GM12878 (cell line): ENCODE measurements at regions not wholly inside any gene's neighbourhood (a gene's known extent, or its start where the extent isn't known, plus 50 kb on each side); places are given as distances from the start of the nearest gene placed in this dataset.

Experiments used
- BRCA1 ChIP-seq: IDR thresholded peaks from 2 replicates; pipeline ENCODE4 v1.6.1; 2011; ENCODE audit warnings: low read depth, low read length, improper control_type of control experiment
- CEBPB ChIP-seq, 2 experiments: fragments of 150-350 bp in 1 of 2; IDR thresholded peaks; 2 replicates each; pipeline ENCODE4 v1.6.1; 2012 to 2014; ENCODE audit warnings: low read depth in 2 of 2, low read length in 2 of 2, borderline replicate concordance in 1 of 2, inconsistent platforms in 1 of 2
- CTCF ChIP-seq, 3 experiments: IDR thresholded peaks in 2 of 3; conservative IDR thresholded peaks in 1 of 3; 2 replicates each; pipeline ENCODE4 v1.5.1; 2011; ENCODE audit warnings: low read depth in 3 of 3, low read length in 3 of 3, mild to moderate bottlenecking in 3 of 3, control low read depth in 2 of 3, moderate library complexity in 2 of 3, inconsistent platforms in 1 of 3, mixed read lengths in 1 of 3; ENCODE audit not compliant: control insufficient read depth in 2 of 3, insufficient read depth in 1 of 3; ENCODE audit errors: extremely low read depth in 1 of 3
- EGR1 ChIP-seq, 2 experiments: IDR thresholded peaks; 1 replicate in 1 of 2; 2 replicates in 1 of 2; pipeline ENCODE4 v1.6.1; 2011 to 2012; ENCODE audit warnings: low read depth in 2 of 2, low read length in 2 of 2, borderline replicate concordance in 1 of 2, mild to moderate bottlenecking in 1 of 2, moderate library complexity in 1 of 2
- EP300 ChIP-seq, 2 experiments: fragments of 150-350 bp in 1 of 2; IDR thresholded peaks; 2 replicates each; pipeline ENCODE4 v1.6.1; 2011 to 2012; ENCODE audit warnings: low read depth in 2 of 2, low read length in 2 of 2, borderline replicate concordance in 1 of 2, improper control_type of control experiment in 1 of 2, inconsistent platforms in 1 of 2; ENCODE audit not compliant: control insufficient read depth in 1 of 2
- EZH2 ChIP-seq: IDR thresholded peaks from 2 replicates; pipeline ENCODE4 v1.6.1; 2012; ENCODE audit warnings: low read depth, mild to moderate bottlenecking, control low read depth, inconsistent platforms, low read length, borderline replicate concordance; ENCODE audit not compliant: control insufficient read depth
- FOXK2 ChIP-seq: fragments of 450-650 bp; IDR thresholded peaks from 2 replicates; pipeline ENCODE4 v1.6.1; 2017; ENCODE audit warnings: mild to moderate bottlenecking, moderate library complexity
- NFXL1 ChIP-seq: fragments of 450-650 bp; IDR thresholded peaks from 2 replicates; pipeline ENCODE4 v1.6.1; 2017; ENCODE audit warnings: antibody characterized with exemption, mild to moderate bottlenecking, borderline replicate concordance
- POLR2A ChIP-seq: IDR thresholded peaks from 2 replicates; pipeline ENCODE4 v1.6.1; 2011; ENCODE audit warnings: low read depth, mild to moderate bottlenecking, low read length
- POLR2AphosphoS2 ChIP-seq: IDR thresholded peaks from 2 replicates; pipeline ENCODE4 v1.6.1; 2011; ENCODE audit warnings: low read depth, mild to moderate bottlenecking, low read length, improper control_type of control experiment, moderate library complexity
- TBL1XR1 ChIP-seq: IDR thresholded peaks from 2 replicates; pipeline ENCODE4 v1.6.1; 2012; ENCODE audit warnings: low read depth, low read length, improper control_type of control experiment
- TCF12 ChIP-seq: IDR thresholded peaks from 2 replicates; pipeline ENCODE4 v1.6.1; 2011; ENCODE audit warnings: low read depth, mild to moderate bottlenecking, low read length
- TF ChIP-seq, protein P1 (sequence below): IDR thresholded peaks from 2 replicates; pipeline ENCODE4 v1.6.1; 2012; ENCODE audit warnings: mild to moderate bottlenecking, low read depth, low read length

- no peak for TF ChIP-seq CTCF (IDR thresholded peaks at IDR 0.05 in 2 of 3, conservative IDR thresholded peaks at IDR 0.05 in 1 of 3; ENCODE audit: control insufficient read depth in 2 of 3, extremely low read depth in 1 of 3, insufficient read depth in 1 of 3, low read depth in 3 of 3, low read length in 3 of 3)
- TF ChIP-seq POLR2A = no peak
- TF ChIP-seq FOXK2 = no peak
- TF ChIP-seq TBL1XR1 = no peak
- no peak for TF ChIP-seq CEBPB (IDR thresholded peaks at IDR 0.05; ENCODE audit: borderline replicate concordance in 1 of 2, low read depth in 2 of 2, low read length in 2 of 2)
- no peak for TF ChIP-seq EZH2
- TF ChIP-seq, protein P1, sequence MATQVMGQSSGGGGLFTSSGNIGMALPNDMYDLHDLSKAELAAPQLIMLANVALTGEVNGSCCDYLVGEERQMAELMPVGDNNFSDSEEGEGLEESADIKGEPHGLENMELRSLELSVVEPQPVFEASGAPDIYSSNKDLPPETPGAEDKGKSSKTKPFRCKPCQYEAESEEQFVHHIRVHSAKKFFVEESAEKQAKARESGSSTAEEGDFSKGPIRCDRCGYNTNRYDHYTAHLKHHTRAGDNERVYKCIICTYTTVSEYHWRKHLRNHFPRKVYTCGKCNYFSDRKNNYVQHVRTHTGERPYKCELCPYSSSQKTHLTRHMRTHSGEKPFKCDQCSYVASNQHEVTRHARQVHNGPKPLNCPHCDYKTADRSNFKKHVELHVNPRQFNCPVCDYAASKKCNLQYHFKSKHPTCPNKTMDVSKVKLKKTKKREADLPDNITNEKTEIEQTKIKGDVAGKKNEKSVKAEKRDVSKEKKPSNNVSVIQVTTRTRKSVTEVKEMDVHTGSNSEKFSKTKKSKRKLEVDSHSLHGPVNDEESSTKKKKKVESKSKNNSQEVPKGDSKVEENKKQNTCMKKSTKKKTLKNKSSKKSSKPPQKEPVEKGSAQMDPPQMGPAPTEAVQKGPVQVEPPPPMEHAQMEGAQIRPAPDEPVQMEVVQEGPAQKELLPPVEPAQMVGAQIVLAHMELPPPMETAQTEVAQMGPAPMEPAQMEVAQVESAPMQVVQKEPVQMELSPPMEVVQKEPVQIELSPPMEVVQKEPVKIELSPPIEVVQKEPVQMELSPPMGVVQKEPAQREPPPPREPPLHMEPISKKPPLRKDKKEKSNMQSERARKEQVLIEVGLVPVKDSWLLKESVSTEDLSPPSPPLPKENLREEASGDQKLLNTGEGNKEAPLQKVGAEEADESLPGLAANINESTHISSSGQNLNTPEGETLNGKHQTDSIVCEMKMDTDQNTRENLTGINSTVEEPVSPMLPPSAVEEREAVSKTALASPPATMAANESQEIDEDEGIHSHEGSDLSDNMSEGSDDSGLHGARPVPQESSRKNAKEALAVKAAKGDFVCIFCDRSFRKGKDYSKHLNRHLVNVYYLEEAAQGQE = no peak
- no peak for TF ChIP-seq POLR2AphosphoS2
- TF ChIP-seq NFXL1 = no peak
- TF ChIP-seq BRCA1 = no peak
- TF ChIP-seq EGR1 (IDR thresholded peaks at IDR 0.05; ENCODE audit: borderline replicate concordance in 1 of 2, low read depth in 2 of 2, low read length in 2 of 2) = no peak
- TF ChIP-seq TCF12 = no peak
- TF ChIP-seq EP300 (IDR thresholded peaks at IDR 0.05; ENCODE audit: borderline replicate concordance in 1 of 2, control insufficient read depth in 1 of 2, low read depth in 2 of 2, low read length in 2 of 2) = no peak
These were observed 493.1 kb downstream of the ANKRD50 start for GRCh38 chr4:124219389-124219788.
